ENCODE measurements at regions not wholly inside any gene's neighbourhood (a gene's known extent, or its start where the extent isn't known, plus 50 kb on each side); places are given as distances from the start of the nearest gene placed in this dataset.

GRCh38 chr10:36943544-36943943 is 181.9 kb upstream of the ANKRD30A start:
- BruUV-seq (replicated peaks): no TSS peak
- DNase-seq: no peak
- Histone ChIP-seq H3K14ac (replicated peaks; ENCODE audit: low read depth, low read length) (no peak overlapping the region), H2AK9ac (replicated peaks; ENCODE audit: low read depth, low read length, poor library complexity) (no peak overlapping the region), H3K4me1 (ENCODE audit: control insufficient read depth, insufficient read depth, low read length) (no peaks in the 10 kb centered on the region), H4K91ac (ENCODE audit: insufficient read depth, low read depth, low read length) (no peak overlapping the region), H3K9ac (ENCODE audit: low read depth, low read length) (no peak overlapping the region), H3K23ac (ENCODE audit: low read depth, low read length) (no peak overlapping the region), H3K79me1 (ENCODE audit: low read depth in 1 of 2, low read length in 2 of 2) (no peaks in the 10 kb centered on the region), H2BK15ac (ENCODE audit: low read depth, low read length) (no peak overlapping the region), H3K36me3 (ENCODE audit: control insufficient read depth, insufficient read depth, low read length) (no peaks in the 10 kb centered on the region), H3K27ac (ENCODE audit: insufficient read depth, low read length) (no peak overlapping the region), H3K27me3 (ENCODE audit: control insufficient read depth, insufficient read depth, low read length) (no peaks in the 10 kb centered on the region), H2BK20ac (ENCODE audit: low read depth, low read length) (no peak overlapping the region), H3K4me3 (ENCODE audit: insufficient read depth, low read depth, low read length) (no peak overlapping the region), H4K8ac (ENCODE audit: low read depth in 2 of 2, low read length in 2 of 2) (no peak overlapping the region), H4K5ac (ENCODE audit: low read depth, low read length) (no peak overlapping the region), H4K20me1 (ENCODE audit: insufficient read depth, low read length) (no peaks in the 10 kb centered on the region), H2AFZ (replicated peaks; ENCODE audit: low read length, poor library complexity) (no peak overlapping the region), H2AK5ac (ENCODE audit: low read depth, low read length) (no peak overlapping the region), H3K9me3 (ENCODE audit: control insufficient read depth, insufficient read depth, low read length) (peaks cover 6% of the 10 kb centered on the region; the same call in 1 of the 2 replicates), H3K4ac (ENCODE audit: low read depth, low read length) (no peak overlapping the region), H3K56ac (ENCODE audit: extremely low read depth, insufficient read depth, low read length) (no peak overlapping the region), H2BK120ac (ENCODE audit: low read depth, low read length) (no peak overlapping the region), H3K18ac (ENCODE audit: low read depth, low read length) (no peak overlapping the region), H3K4me2 (ENCODE audit: low read depth, low read length) (no peak overlapping the region), H2BK5ac (ENCODE audit: low read depth, low read length, poor library complexity, severe bottlenecking) (no peak overlapping the region), H3K9me1 (ENCODE audit: insufficient read depth, low read length) (no peaks in the 10 kb centered on the region)
- in situ Hi-C loops (cut with MboI; ENCODE audit: low sequenced_read_pairs): no loop called here
- TF ChIP-seq, protein P1, sequence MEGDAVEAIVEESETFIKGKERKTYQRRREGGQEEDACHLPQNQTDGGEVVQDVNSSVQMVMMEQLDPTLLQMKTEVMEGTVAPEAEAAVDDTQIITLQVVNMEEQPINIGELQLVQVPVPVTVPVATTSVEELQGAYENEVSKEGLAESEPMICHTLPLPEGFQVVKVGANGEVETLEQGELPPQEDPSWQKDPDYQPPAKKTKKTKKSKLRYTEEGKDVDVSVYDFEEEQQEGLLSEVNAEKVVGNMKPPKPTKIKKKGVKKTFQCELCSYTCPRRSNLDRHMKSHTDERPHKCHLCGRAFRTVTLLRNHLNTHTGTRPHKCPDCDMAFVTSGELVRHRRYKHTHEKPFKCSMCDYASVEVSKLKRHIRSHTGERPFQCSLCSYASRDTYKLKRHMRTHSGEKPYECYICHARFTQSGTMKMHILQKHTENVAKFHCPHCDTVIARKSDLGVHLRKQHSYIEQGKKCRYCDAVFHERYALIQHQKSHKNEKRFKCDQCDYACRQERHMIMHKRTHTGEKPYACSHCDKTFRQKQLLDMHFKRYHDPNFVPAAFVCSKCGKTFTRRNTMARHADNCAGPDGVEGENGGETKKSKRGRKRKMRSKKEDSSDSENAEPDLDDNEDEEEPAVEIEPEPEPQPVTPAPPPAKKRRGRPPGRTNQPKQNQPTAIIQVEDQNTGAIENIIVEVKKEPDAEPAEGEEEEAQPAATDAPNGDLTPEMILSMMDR (conservative IDR thresholded peaks at IDR 0.05; ENCODE audit: low read depth, low read length): no peak
- TF ChIP-seq RAD21 (IDR thresholded peaks at IDR 0.05; ENCODE audit: low read length): no peak
- TF ChIP-seq, protein P2, sequence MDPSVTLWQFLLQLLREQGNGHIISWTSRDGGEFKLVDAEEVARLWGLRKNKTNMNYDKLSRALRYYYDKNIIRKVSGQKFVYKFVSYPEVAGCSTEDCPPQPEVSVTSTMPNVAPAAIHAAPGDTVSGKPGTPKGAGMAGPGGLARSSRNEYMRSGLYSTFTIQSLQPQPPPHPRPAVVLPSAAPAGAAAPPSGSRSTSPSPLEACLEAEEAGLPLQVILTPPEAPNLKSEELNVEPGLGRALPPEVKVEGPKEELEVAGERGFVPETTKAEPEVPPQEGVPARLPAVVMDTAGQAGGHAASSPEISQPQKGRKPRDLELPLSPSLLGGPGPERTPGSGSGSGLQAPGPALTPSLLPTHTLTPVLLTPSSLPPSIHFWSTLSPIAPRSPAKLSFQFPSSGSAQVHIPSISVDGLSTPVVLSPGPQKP (IDR thresholded peaks at IDR 0.05; ENCODE audit: borderline replicate concordance, low read depth, low read length): no peak
- dilution Hi-C loops (cut with HindIII; ENCODE audit: low sequenced_read_pairs, unreplicated experiment): no loop called here
- WGBS, 2 experiments (ENCODE audit: extremely low coverage in 2 of 2, insufficient read length in 1 of 2): 56% methylated on average over 5 of the region's 12 CpGs; no CpG with 5 or more reads in 1 of the 2 experiments
- intact Hi-C loops (cut with micrococcal nuclease): no loop called here
- CTCF ChIA-PET: no interaction called here
- no peak for ATAC-seq (ENCODE audit: low read depth)
- POLR2A ChIA-PET (ENCODE audit: unreplicated experiment): no interaction called here

Measured in IMR-90 (cell line).